ENCODE measurements at regions not wholly inside any gene's neighbourhood (a gene's known extent, or its start where the extent isn't known, plus 50 kb on each side); places are given as distances from the start of the nearest gene placed in this dataset.

DNA sequence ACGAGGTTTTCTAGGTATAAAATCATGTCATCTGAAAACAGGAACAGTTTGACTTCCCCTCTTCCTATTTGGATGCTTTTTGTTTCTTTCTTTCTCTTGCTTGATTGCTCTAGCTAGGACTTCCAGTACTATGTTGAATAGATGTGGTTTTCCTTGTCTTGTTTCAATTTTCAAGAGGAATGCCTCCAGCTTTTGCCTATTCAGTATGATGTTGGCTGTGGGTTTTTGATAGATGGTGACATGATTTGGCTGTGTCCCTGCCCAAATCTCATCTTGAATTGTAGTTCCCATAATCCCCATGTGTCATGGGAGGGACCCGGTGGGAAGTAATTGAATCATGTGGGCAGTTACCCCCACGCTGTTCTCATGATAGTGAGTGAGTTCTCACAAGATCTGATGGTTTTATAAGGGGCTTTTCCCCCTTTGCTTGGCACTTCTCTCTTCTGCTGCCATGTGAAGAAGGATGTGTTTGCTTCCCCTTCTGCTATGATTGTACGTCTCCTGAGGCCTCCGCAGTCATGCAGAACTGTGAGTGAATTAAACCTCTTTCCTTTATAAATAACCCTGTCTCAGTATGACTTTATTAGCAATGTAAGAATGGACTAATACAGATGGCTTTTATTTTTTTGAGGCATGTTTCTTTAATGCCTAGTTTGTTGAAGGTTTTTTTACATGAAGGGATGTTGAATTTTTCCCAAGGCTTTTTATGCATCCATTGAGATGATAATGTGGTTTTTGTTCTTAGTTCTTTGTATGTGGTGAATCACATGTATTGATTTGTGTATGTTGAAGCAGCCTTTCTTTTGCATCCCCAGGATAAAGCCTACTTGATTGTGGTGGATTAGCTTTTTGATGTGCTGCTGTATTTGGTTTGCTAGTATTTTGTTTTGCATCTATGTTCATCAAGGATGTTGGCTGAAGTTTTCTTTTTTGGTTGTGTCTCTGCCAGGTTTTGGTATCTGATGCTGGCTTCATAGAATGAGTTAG, 239.1 kb downstream of the THBS2 start:
- intact Hi-C loops (cut with micrococcal nuclease; ENCODE audit: unreplicated experiment), result no loop called here
- TF ChIP-seq, protein P1, sequence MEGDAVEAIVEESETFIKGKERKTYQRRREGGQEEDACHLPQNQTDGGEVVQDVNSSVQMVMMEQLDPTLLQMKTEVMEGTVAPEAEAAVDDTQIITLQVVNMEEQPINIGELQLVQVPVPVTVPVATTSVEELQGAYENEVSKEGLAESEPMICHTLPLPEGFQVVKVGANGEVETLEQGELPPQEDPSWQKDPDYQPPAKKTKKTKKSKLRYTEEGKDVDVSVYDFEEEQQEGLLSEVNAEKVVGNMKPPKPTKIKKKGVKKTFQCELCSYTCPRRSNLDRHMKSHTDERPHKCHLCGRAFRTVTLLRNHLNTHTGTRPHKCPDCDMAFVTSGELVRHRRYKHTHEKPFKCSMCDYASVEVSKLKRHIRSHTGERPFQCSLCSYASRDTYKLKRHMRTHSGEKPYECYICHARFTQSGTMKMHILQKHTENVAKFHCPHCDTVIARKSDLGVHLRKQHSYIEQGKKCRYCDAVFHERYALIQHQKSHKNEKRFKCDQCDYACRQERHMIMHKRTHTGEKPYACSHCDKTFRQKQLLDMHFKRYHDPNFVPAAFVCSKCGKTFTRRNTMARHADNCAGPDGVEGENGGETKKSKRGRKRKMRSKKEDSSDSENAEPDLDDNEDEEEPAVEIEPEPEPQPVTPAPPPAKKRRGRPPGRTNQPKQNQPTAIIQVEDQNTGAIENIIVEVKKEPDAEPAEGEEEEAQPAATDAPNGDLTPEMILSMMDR (conservative IDR thresholded peaks at IDR 0.05), result no peak
- no peak for TF ChIP-seq EZH2 (IDR thresholded peaks at IDR 0.05; ENCODE audit: low read depth)
- no peak for DNase-seq
- Histone ChIP-seq H3K9me2 (ENCODE audit: insufficient read depth) (no peaks in the 10 kb centered on the region), H3K36me3 (ENCODE audit: low read depth) (no peaks in the 10 kb centered on the region), H3K27me3 (ENCODE audit: insufficient read depth, low read depth) (peaks cover 3% of the 10 kb centered on the region; the same call in 1 of the 2 replicates), H4K20me1 (ENCODE audit: insufficient read depth) (no peaks in the 10 kb centered on the region), H3K4me1 (replicated peaks; ENCODE audit: insufficient read depth) (no peaks in the 10 kb centered on the region), H3K9me3 (ENCODE audit: insufficient read depth, low read depth) (no peaks in the 10 kb centered on the region), H3K4me3 (no peak overlapping the region), H2AFZ (no peak overlapping the region), H3K27ac (no peak overlapping the region), H3K4me2 (no peak overlapping the region), H3F3A (ENCODE audit: insufficient read depth, low read depth) (no peaks in the 10 kb centered on the region), H3K79me2 (ENCODE audit: low read depth) (no peaks in the 10 kb centered on the region)
- BruUV-seq (replicated peaks), result no TSS peak
- CTCF ChIA-PET, result no interaction called here
- POLR2A ChIA-PET (ENCODE audit: unreplicated experiment), result no interaction called here

DNA sequence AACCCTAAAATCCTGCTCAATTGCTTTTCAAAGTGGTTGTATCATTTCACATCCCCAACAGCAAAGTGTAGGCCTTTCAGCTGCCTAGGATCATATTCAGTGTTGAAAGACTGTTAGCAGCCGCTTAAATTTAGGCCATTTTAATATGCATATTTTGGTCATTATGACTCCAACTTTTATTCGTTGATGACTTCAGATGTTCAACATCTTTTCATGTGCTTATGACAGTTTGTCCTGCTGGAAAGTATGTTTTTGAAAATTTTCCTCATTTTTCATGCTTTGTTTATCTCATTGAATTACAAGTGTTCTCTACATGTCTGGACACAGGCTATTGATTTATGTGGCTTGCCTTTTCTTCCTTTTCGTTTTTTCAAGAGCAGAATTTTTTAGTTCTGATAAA, 244.0 kb downstream of the THBS2 start:
- no TSS peak for BruUV-seq (replicated peaks)
- Histone ChIP-seq H3K4me1 (replicated peaks; ENCODE audit: insufficient read depth) (no peaks in the 10 kb centered on the region), H3K27me3 (ENCODE audit: insufficient read depth, low read depth) (peaks cover 18% of the 10 kb centered on the region; the same call in 1 of the 2 replicates), H3K9me2 (ENCODE audit: insufficient read depth) (no peaks in the 10 kb centered on the region), H3K36me3 (ENCODE audit: low read depth) (no peaks in the 10 kb centered on the region), H3K9me3 (ENCODE audit: insufficient read depth, low read depth) (no peaks in the 10 kb centered on the region), H2AFZ (no peak overlapping the region), H3K4me2 (no peak overlapping the region), H3K27ac (no peak overlapping the region), H3F3A (ENCODE audit: insufficient read depth, low read depth) (no peaks in the 10 kb centered on the region), H3K79me2 (ENCODE audit: low read depth) (no peaks in the 10 kb centered on the region), H4K20me1 (ENCODE audit: insufficient read depth) (no peaks in the 10 kb centered on the region), H3K4me3 (no peak overlapping the region)
- intact Hi-C loops (cut with micrococcal nuclease; ENCODE audit: unreplicated experiment), result no loop called here
- TF ChIP-seq, protein P1 (conservative IDR thresholded peaks at IDR 0.05), result no peak
- TF ChIP-seq EZH2 (IDR thresholded peaks at IDR 0.05; ENCODE audit: low read depth), result no peak
- ChIA-PET CTCF (no interaction called here), POLR2A (ENCODE audit: unreplicated experiment) (no interaction called here)
- no peak for DNase-seq

DNA sequence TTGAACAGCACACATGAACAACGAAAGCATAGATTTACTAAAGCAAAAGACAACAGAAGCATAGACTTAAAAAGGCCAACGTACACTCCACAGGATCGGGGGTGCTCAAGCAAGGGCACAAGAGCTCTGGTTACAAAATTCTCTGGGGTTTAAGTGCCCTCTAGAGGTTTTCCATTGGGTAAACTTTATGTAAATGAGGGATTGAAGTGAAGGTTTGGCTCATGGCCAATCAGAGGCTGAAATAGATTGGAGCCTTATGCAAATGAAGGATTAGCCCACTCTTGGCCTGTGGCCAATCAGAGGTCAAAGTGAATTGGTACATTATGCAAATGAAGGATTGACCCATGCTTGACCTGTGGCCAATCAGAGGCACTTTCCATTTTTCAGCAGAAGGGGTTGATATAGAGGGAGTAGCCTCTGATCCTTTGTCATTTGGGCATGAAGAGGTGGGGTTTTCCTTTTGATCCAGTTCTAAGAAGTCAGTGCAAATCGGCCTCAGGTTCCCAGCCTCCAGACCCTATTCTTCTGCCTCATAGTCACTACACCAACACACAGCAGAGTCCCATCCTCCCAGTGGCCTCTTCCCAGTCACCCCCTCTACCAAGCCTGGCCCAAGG, 244.9 kb downstream of the THBS2 start:
- H3F3A ChIP-seq (ENCODE audit: insufficient read depth, low read depth), result no peaks in the 10 kb centered on the region
- peaks cover 24% of the 10 kb centered on the region; the same call in 1 of the 2 replicates for H3K27me3 ChIP-seq (ENCODE audit: insufficient read depth, low read depth)
- TF ChIP-seq EZH2 (IDR thresholded peaks at IDR 0.05; ENCODE audit: low read depth), result no peak
- TF ChIP-seq, protein P1 (conservative IDR thresholded peaks at IDR 0.05), result no peak
- no peak overlapping the region for H2AFZ ChIP-seq
- H3K27ac ChIP-seq, result no peak overlapping the region
- CTCF ChIA-PET, result no interaction called here
- no peak overlapping the region for H3K4me2 ChIP-seq
- no peaks in the 10 kb centered on the region for H3K79me2 ChIP-seq (ENCODE audit: low read depth)
- intact Hi-C loops (cut with micrococcal nuclease; ENCODE audit: unreplicated experiment), result no loop called here
- POLR2A ChIA-PET (ENCODE audit: unreplicated experiment), result no interaction called here
- H3K9me3 ChIP-seq (ENCODE audit: insufficient read depth, low read depth), result no peaks in the 10 kb centered on the region
- H3K4me1 ChIP-seq (replicated peaks; ENCODE audit: insufficient read depth), result no peaks in the 10 kb centered on the region
- no peak overlapping the region for H3K4me3 ChIP-seq
- no peaks in the 10 kb centered on the region for H3K9me2 ChIP-seq (ENCODE audit: insufficient read depth)
- no peak for DNase-seq
- no peaks in the 10 kb centered on the region for H3K36me3 ChIP-seq (ENCODE audit: low read depth)
- BruUV-seq (replicated peaks), result no TSS peak
- no peaks in the 10 kb centered on the region for H4K20me1 ChIP-seq (ENCODE audit: insufficient read depth)
